GM12874 (cell line): ENCODE measurements at regions not wholly inside any gene's neighbourhood (a gene's known extent, or its start where the extent isn't known, plus 50 kb on each side); places are given as distances from the start of the nearest gene placed in this dataset.

Source experiments
- CTCF ChIP-seq: IDR thresholded peaks from 2 replicates; pipeline ENCODE4 v1.5.1; 2011; ENCODE audit warnings: low read depth, mild to moderate bottlenecking, control low read depth, low read length, moderate library complexity; ENCODE audit not compliant: insufficient read depth

- TF ChIP-seq CTCF, result no peak
Observed at GRCh38 chr13:84431646-84432045, 549.4 kb upstream of the SLITRK1 start.

GRCh38 chr13:84430446-84430845 is 548.2 kb upstream of the SLITRK1 start:
- no peak for TF ChIP-seq CTCF

GRCh38 chr13:84430015-84430414 is 547.7 kb upstream of the SLITRK1 start:
- TF ChIP-seq CTCF, result no peak

- no peak for TF ChIP-seq CTCF
Observed at GRCh38 chr13:84418041-84418440, 535.8 kb upstream of the SLITRK1 start.

GRCh38 chr13:84417416-84417815 is 535.1 kb upstream of the SLITRK1 start:
- no peak for TF ChIP-seq CTCF

- no peak for TF ChIP-seq CTCF
Observed at GRCh38 chr13:84413016-84413415, 530.7 kb upstream of the SLITRK1 start.

GRCh38 chr13:84405286-84405685 is 523.0 kb upstream of the SLITRK1 start:
- no peak for TF ChIP-seq CTCF

GRCh38 chr13:84400706-84401105 is 518.4 kb upstream of the SLITRK1 start:
- no peak for TF ChIP-seq CTCF
